ENCODE measurements at regions not wholly inside any gene's neighbourhood (a gene's known extent, or its start where the extent isn't known, plus 50 kb on each side); places are given as distances from the start of the nearest gene placed in this dataset.
"Not testable (repeated sequence)": the region's sequence is repeated elsewhere in the genome, so short reads cannot be mapped to it uniquely, and the experiment has no call there.

GRCh38 chr7:73200518-73201099, 108.0 kb downstream of the NSUN5 start:
- H3K4me1 Mint-ChIP-seq; DNase-seq (ENCODE audit: low spot score in 2 of 2); ATAC-seq (ENCODE audit: low read depth); H3K9me3 Mint-ChIP-seq; H3K27ac Mint-ChIP-seq; H3K27me3 Mint-ChIP-seq; H3K4me3 Mint-ChIP-seq; H3K36me3 Mint-ChIP-seq: not testable (repeated sequence)

DNA sequence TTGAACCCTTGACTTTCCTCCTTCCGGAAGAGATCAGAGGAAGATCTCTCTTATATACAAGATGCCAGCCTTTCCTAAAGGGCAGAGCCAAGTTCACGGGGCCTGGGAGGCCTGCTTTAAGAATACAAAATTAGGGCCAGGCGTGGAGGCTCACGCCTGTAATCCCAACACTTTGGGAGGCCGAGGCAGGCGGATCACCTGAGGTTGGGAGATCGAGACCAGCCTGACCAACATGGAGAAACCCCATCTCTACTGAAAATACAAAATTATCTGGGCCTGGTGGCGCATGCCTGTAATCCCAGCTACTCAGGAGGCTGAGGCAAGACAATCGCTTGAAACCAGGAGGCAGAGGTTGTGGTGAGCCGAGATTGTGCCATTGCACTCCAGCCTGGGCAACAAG, 108.2 kb upstream of the SPDYE9 start:
- not testable (repeated sequence) for H3K36me3 Mint-ChIP-seq; H3K9me3 Mint-ChIP-seq; H3K27me3 Mint-ChIP-seq; H3K27ac Mint-ChIP-seq; ATAC-seq (ENCODE audit: low read depth); H3K4me3 Mint-ChIP-seq; H3K4me1 Mint-ChIP-seq
- DNase-seq (ENCODE audit: low spot score in 2 of 2) = peak in 1 of 2 donors; percentile 2

GRCh38 chr7:73190483-73191155, 104.8 kb upstream of the SPDYE9 start:
- ATAC-seq (ENCODE audit: low read depth) = not testable (repeated sequence)

DNA sequence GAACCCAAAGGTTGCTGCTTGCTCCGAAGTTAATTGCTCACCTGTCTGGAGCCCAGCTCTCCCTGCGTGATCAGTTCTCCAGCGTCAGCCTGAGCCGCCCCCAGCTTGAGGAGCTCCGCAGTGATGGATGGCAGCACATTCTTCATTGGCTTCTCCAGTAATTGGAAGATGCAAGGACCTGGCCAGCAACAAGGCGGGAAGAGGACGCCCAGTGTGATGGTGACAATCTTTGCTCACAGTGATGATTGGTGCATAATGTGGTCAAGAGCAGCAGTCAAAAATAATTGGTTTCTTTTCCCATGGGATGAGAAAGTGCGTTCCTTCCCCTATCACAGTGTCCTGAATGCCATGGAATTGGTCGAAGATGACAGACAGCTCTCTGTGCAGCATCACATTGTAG, 102.4 kb upstream of the SPDYE9 start:
- H3K27me3 Mint-ChIP-seq; H3K4me1 Mint-ChIP-seq; H3K9me3 Mint-ChIP-seq; ATAC-seq (ENCODE audit: low read depth); H3K36me3 Mint-ChIP-seq; H3K27ac Mint-ChIP-seq; DNase-seq (ENCODE audit: low spot score in 2 of 2); H3K4me3 Mint-ChIP-seq: not testable (repeated sequence)

More at GRCh38 chr7:73190483-73191155, 104.8 kb upstream of the SPDYE9 start:
- H3K9me3 Mint-ChIP-seq; H3K36me3 Mint-ChIP-seq; H3K27ac Mint-ChIP-seq; H3K4me3 Mint-ChIP-seq; H3K27me3 Mint-ChIP-seq; H3K4me1 Mint-ChIP-seq; DNase-seq (ENCODE audit: low spot score in 2 of 2): not testable (repeated sequence)

DNA sequence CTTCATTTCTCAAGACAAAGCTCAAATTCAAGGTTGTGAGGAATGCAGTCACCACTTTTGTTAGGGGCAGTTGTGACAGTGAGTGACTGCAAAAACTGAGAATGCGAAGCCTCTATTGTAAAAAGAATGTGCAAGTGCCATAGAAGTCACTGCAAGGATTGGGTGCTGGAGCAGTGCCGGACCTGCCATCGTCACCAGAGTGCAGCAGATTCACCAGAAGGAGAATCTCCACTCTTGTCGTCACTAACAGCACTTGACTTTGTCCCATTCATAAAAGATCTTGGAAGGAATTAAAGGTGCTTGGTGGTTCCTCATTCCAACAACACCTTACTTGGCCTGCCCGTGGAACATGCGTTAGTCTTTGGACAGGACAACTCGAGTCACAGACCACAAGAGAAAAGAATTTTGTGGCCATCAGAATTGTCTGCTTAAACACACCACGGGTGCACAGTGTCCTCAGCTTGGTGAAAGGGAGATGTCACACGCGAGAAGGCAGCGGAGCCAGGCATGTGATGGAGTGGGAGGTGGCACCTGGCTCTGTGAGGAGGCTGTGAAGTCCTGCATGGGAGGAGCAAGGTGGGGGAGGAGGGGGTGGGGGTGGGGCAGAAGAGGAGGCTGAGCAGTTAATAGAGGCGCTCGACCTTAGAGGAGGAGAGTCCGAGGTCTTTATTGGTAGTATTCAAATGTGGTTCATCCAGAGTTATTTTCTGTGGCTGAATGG, 100.9 kb upstream of the SPDYE9 start:
- H3K4me1 Mint-ChIP-seq; H3K4me3 Mint-ChIP-seq; H3K9me3 Mint-ChIP-seq; DNase-seq (ENCODE audit: low spot score in 2 of 2); H3K36me3 Mint-ChIP-seq; H3K27me3 Mint-ChIP-seq; H3K27ac Mint-ChIP-seq: not testable (repeated sequence)
- peak; percentile 32 for ATAC-seq (ENCODE audit: low read depth)

DNA sequence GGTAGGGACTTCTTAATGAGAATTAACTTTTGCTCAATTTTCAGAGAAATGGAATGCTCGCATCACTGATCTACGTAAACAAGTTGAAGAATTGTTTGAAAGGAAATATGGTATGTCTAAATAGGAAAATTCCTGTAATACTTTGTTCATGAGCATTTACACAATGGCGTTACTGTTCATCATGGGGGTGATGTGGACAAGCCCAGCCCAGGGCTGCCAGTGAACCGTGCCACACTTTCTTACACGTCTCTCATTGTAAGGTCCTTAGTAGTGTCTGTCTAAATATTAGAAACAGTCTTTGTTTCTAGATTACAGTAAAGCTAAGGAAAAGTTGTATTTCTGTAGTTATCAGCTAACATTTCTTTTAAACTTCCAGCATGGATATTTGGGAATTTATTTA, 91.0 kb upstream of the SPDYE9 start:
- H3K9me3 Mint-ChIP-seq; H3K27me3 Mint-ChIP-seq; H3K4me1 Mint-ChIP-seq; H3K27ac Mint-ChIP-seq; ATAC-seq (ENCODE audit: low read depth); H3K4me3 Mint-ChIP-seq; DNase-seq (ENCODE audit: low spot score in 2 of 2); H3K36me3 Mint-ChIP-seq: not testable (repeated sequence)

DNA sequence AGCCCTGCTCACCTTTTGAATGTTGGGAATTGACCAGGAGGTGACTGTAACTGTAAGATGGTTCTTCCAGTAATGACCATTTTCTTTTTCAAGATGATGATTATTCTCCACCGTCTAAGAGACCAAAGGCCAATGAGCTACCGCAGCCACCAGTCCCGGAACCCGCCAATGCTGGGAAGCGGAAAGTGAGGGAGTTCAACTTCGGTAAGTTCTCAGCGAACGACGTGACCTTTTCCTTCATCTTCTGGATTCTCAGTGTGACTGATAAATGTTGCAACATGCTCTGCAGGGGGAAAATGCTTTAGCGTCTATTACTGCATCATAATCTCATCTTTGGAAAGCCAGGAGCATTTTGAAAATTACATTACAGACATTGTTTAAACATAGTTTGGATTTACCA, 89.5 kb upstream of the SPDYE9 start:
- not testable (repeated sequence) for DNase-seq (ENCODE audit: low spot score in 2 of 2)

DNA sequence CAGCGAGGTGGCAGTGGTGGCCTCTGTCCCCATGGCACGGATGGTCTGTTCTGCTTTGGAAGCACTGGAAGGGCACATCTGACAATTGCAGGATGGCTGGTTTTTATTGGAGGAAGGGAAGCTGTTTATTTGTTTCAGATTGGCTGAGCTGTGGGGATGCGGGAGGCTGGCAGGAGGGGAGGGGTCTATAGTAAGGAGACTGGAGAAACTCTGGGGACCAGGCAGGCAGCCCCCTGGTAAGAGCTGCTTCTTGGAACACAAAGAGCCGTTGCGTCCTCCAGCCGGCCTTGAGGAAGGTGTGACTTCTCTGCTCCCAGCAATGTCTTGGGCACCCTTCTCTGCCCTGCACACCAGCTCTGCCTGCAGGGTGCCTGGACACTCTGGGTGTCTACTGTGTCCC, 85.1 kb upstream of the SPDYE9 start:
- H3K9me3 Mint-ChIP-seq; H3K4me3 Mint-ChIP-seq; H3K27me3 Mint-ChIP-seq; H3K4me1 Mint-ChIP-seq; ATAC-seq (ENCODE audit: low read depth); H3K27ac Mint-ChIP-seq; DNase-seq (ENCODE audit: low spot score in 2 of 2); H3K36me3 Mint-ChIP-seq: not testable (repeated sequence)

More for the DNA sequence above, 89.5 kb upstream of the SPDYE9 start:
- H3K27me3 Mint-ChIP-seq; H3K4me3 Mint-ChIP-seq; H3K27ac Mint-ChIP-seq; H3K4me1 Mint-ChIP-seq; ATAC-seq (ENCODE audit: low read depth); H3K9me3 Mint-ChIP-seq; H3K36me3 Mint-ChIP-seq: not testable (repeated sequence)

DNA sequence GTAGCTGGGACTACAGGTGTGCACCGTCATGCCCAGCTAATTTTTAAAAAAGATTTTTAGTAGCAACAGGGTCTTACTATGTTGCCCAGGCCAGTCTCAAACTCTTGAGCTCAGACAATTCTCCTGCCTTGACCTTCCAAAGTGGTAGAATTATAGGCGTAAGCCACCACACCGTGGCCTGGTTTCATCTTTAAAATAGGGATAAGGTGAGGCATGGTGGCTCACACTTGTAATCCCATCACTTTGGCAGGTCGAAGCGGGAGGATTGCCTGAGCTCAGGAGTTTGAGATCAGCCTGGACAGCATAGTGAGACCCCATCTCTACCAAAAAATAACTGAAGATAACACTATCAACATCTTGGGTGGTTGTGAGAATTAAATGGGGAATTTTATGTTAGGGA, 84.6 kb upstream of the SPDYE9 start:
- not testable (repeated sequence) for DNase-seq (ENCODE audit: low spot score in 2 of 2); H3K27me3 Mint-ChIP-seq; H3K36me3 Mint-ChIP-seq; H3K27ac Mint-ChIP-seq; H3K9me3 Mint-ChIP-seq; H3K4me1 Mint-ChIP-seq; H3K4me3 Mint-ChIP-seq; ATAC-seq (ENCODE audit: low read depth)

DNA sequence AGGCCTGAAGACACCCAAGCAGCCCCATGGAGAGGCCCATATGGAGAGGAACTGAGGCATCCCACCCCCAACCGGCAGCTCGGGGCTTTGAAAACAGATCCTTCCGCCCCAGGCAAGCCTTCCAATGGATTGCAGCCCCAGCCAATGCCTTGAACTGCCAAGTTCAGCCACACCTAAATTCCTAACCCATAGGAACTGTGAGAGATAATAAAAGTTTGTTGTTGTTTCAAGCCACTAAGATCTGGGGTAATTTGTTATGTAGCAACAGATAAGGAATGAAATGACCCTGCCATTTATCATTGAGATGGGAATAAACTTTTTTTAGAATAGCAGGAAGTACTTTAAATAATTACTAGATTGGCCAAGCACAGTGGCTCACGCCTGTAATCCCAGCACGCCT, 80.3 kb upstream of the SPDYE9 start:
- DNase-seq (ENCODE audit: low spot score in 2 of 2); ATAC-seq (ENCODE audit: low read depth); H3K27me3 Mint-ChIP-seq; H3K9me3 Mint-ChIP-seq; H3K36me3 Mint-ChIP-seq; H3K27ac Mint-ChIP-seq; H3K4me1 Mint-ChIP-seq; H3K4me3 Mint-ChIP-seq: not testable (repeated sequence)

- ATAC-seq (ENCODE audit: low read depth); H3K4me3 Mint-ChIP-seq; DNase-seq (ENCODE audit: low spot score in 2 of 2); H3K36me3 Mint-ChIP-seq; H3K27ac Mint-ChIP-seq; H3K27me3 Mint-ChIP-seq; H3K9me3 Mint-ChIP-seq; H3K4me1 Mint-ChIP-seq: not testable (repeated sequence)
Observed at GRCh38 chr7:73162680-73163079, 76.8 kb upstream of the SPDYE9 start.

DNA sequence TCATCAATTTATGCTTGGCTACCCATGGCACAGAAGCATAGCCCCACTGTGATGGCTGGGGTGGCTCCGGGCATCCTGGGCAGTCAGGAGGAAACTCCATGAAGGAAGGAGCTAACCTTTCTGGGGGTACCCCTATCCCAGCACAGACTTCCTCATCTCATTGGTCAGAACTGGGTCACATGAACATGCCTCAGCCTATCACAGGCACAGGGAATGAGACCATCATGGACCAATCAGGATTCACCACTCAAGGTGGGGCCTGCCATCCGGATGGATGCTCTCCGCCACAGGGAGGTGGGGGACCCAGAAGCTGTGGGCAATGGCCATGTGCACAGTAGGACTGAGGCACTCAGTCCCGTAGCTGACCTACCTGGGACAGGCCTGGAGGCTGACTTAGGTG, 75.9 kb upstream of the SPDYE9 start:
- H3K36me3 Mint-ChIP-seq; H3K27me3 Mint-ChIP-seq; H3K27ac Mint-ChIP-seq; H3K9me3 Mint-ChIP-seq; H3K4me3 Mint-ChIP-seq; DNase-seq (ENCODE audit: low spot score in 2 of 2); H3K4me1 Mint-ChIP-seq; ATAC-seq (ENCODE audit: low read depth): not testable (repeated sequence)

DNA sequence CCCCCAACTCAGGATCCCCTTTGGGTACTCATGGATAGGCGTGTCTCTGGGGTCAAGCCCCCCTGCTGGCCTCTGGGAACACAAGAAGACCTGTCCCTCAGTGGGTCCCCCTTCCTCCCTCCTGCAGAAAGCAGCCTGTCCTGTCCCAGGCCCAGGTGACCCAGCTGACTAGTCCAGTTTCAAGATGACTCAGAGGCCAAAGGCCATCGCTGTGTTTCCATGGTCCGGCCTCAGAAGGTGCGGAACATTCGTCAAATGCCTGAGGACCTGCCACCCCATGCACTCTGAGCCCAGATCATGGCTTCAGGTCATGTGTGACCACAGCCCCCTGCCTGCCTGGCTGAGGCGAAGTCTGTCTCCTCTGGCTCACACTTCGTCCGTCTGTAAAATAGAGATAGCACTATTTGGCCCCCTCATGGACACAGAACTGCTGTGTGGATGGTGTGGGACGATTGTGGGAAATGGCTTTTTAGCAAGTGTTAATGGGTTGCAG, 71.4 kb upstream of the SPDYE9 start:
- not testable (repeated sequence) for ATAC-seq (ENCODE audit: low read depth); H3K36me3 Mint-ChIP-seq; H3K4me3 Mint-ChIP-seq; H3K9me3 Mint-ChIP-seq; DNase-seq (ENCODE audit: low spot score in 2 of 2); H3K27ac Mint-ChIP-seq; H3K27me3 Mint-ChIP-seq; H3K4me1 Mint-ChIP-seq

DNA sequence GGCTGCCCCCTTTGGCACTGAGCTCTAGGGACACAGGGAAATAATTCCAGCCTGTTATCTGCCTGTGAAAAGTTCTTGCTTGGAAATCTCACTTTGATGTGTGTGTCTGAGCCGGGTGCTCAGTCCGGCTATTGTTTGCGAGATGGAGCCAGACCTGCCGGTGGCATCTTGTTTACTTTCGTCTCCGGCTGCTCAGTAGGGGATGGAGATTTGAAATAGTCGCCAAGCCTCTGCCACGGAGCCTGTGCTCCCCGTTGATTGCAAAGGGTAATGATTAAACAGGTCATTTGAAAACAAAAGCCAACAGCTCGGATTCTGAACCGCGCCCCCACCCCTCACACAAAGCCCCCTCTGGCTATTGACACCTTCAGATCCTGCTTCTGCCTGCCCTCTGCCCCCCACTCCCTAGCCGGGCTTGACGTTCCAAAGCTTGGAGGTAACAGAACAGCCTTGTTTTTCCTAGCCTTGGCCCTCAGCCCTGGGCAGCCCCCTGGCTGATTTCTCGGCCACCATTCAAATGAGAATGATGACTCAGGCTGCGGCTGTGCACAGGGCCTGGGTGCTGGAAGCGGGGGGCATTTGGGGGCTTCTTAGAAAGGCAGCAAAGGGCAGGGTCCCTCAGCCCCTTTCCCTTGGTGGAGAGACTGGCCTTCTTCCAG, 70.8 kb upstream of the SPDYE9 start:
- not testable (repeated sequence) for H3K9me3 Mint-ChIP-seq; H3K36me3 Mint-ChIP-seq; DNase-seq (ENCODE audit: low spot score in 2 of 2); H3K4me3 Mint-ChIP-seq; H3K27me3 Mint-ChIP-seq; H3K27ac Mint-ChIP-seq; H3K4me1 Mint-ChIP-seq; ATAC-seq (ENCODE audit: low read depth)
